Endothelial cell of umbilical vein (primary cell): ENCODE measurements at regions not wholly inside any gene's neighbourhood (a gene's known extent, or its start where the extent isn't known, plus 50 kb on each side); places are given as distances from the start of the nearest gene placed in this dataset.

Experiments used
- BruUV-seq: library from RNA; stranded (reverse); fragments of 400-500 nt; replicated peaks from 2 replicates; lab custom pipeline; 2021; lab: Mats Ljungman, UMichigan
- CTCF ChIA-PET: fragments of 300-600, 350-600 bp; sonication (Branson Sonifier 250); formaldehyde crosslinking; loops from one replicate; lab custom pipeline; 2021; ENCODE audit warnings: antibody characterized with exemption, inconsistent platforms; lab: Charles Lee
- POLR2A ChIA-PET: fragments of 300-600, 350-600 bp; sonication (Branson Sonifier 250); formaldehyde crosslinking; loops from one replicate; lab custom pipeline; 2021; ENCODE audit warnings: antibody characterized with exemption, inconsistent platforms; lab: Charles Lee
- DNase-seq: peaks from one replicate; pipeline ENCODE4 v3.0.0-alpha.2; 2011; ENCODE audit warnings: low read depth, low spot score
- FAIRE-seq: peaks from 2 replicates; lab custom pipeline; 2011; peaks lifted over from hg19 to GRCh38; lab: Jason Lieb, UNC
- H2AFZ ChIP-seq: 2 replicates; pipeline ENCODE4 v1.6.0; 2012; ENCODE audit warnings: low read depth, low read length, control low read depth, inconsistent platforms
- H3K27ac ChIP-seq: 2 replicates; pipeline ENCODE4 v1.5.1; 2011; ENCODE audit warnings: low read depth, mild to moderate bottlenecking, control low read depth, low read length, moderate library complexity; ENCODE audit not compliant: insufficient read depth
- H3K27me3 ChIP-seq, 2 experiments: 2 replicates each; pipeline versions ENCODE4 v1.6.0 to v1.6.1; 2011; ENCODE audit warnings: low read length in 2 of 2, mixed read lengths in 1 of 2; ENCODE audit not compliant: control insufficient read depth in 2 of 2, insufficient read depth in 2 of 2
- H3K36me3 ChIP-seq, 2 experiments: 2 replicates in 1 of 2; 3 replicates in 1 of 2; pipeline ENCODE4 v1.5.1; 2011; ENCODE audit warnings: low read length in 2 of 2, mild to moderate bottlenecking in 1 of 2, moderate library complexity in 1 of 2; ENCODE audit not compliant: control insufficient read depth in 2 of 2, insufficient read depth in 2 of 2; ENCODE audit errors: extremely low read depth in 1 of 2
- H3K4me1 ChIP-seq: 3 replicates; pipeline ENCODE4 v1.5.1; 2011; ENCODE audit warnings: mild to moderate bottlenecking, low read length; ENCODE audit not compliant: control insufficient read depth, insufficient read depth; ENCODE audit errors: extremely low read depth
- H3K4me2 ChIP-seq: 2 replicates; pipeline ENCODE4 v1.6.1; 2011; ENCODE audit warnings: low read length, control low read depth, mixed read lengths; ENCODE audit not compliant: insufficient read depth
- H3K4me3 ChIP-seq, 3 experiments: fragments of 200-600 bp in 1 of 3; sonication (generic), shearing (Covaris generic) in 1 of 3; replicated peaks in 1 of 3; 2 replicates each; pipeline ENCODE4 v1.5.1; 2011 to 2016; ENCODE audit warnings: control low read depth in 3 of 3, low read length in 3 of 3, mild to moderate bottlenecking in 2 of 3, inconsistent platforms in 1 of 3, low read depth in 1 of 3, moderate library complexity in 1 of 3; ENCODE audit not compliant: insufficient read depth in 1 of 3
- H3K79me2 ChIP-seq: 2 replicates; pipeline ENCODE4 v1.6.0; 2012; ENCODE audit warnings: low read length, inconsistent platforms; ENCODE audit not compliant: control insufficient read depth, insufficient read depth
- H3K9ac ChIP-seq: replicated peaks from 2 replicates; pipeline ENCODE3; 2011; ENCODE audit warnings: low read length, control low read depth; ENCODE audit not compliant: insufficient read depth; ENCODE audit errors: extremely low read depth
- H3K9me1 ChIP-seq: replicated peaks from 3 replicates; pipeline ENCODE4 v1.6.0; 2011; ENCODE audit warnings: mild to moderate bottlenecking, low read length; ENCODE audit not compliant: control insufficient read depth, insufficient read depth; ENCODE audit errors: extremely low read depth
- H3K9me3 ChIP-seq: replicated peaks from 2 replicates; pipeline ENCODE4 v1.5.1; 2012; ENCODE audit warnings: low read length, inconsistent platforms; ENCODE audit not compliant: control insufficient read depth, insufficient read depth
- H4K20me1 ChIP-seq: replicated peaks from 2 replicates; pipeline ENCODE3; 2011; ENCODE audit warnings: mild to moderate bottlenecking, low read length; ENCODE audit not compliant: control insufficient read depth, insufficient read depth; ENCODE audit errors: extremely low read depth
- CTCF ChIP-seq, 2 donors: IDR thresholded peaks; 1 replicate in 1 of 2; 2 replicates in 1 of 2; pipeline ENCODE4 v1.5.1; 2011; ENCODE audit warnings: low read length in 2 of 2, mild to moderate bottlenecking in 2 of 2, moderate library complexity in 2 of 2, control low read depth in 1 of 2, inconsistent platforms in 1 of 2, low read depth in 1 of 2; ENCODE audit not compliant: insufficient read depth in 1 of 2; ENCODE audit errors: extremely low read depth in 1 of 2
- EZH2 ChIP-seq: IDR thresholded peaks from 2 replicates; pipeline ENCODE4 v1.6.1; 2012; ENCODE audit warnings: borderline replicate concordance, low read depth, mild to moderate bottlenecking, moderate library complexity, low read length, inconsistent platforms; ENCODE audit not compliant: severe bottlenecking
- FOS ChIP-seq: IDR thresholded peaks from 2 replicates; pipeline ENCODE4 v1.6.1; 2011; ENCODE audit warnings: mild to moderate bottlenecking, low read length, moderate library complexity, borderline replicate concordance; ENCODE audit not compliant: insufficient read depth
- GATA2 ChIP-seq: IDR thresholded peaks from 2 replicates; pipeline ENCODE4 v1.7.0; 2011; ENCODE audit warnings: low read depth, mild to moderate bottlenecking, moderate library complexity, mixed read lengths, low read length; ENCODE audit not compliant: insufficient read length, insufficient read depth
- JUN ChIP-seq: IDR thresholded peaks from 2 replicates; pipeline ENCODE4 v1.6.1; 2011; ENCODE audit warnings: borderline replicate concordance, low read depth; ENCODE audit not compliant: insufficient read length, insufficient read depth
- MAX ChIP-seq: IDR thresholded peaks from 2 replicates; pipeline ENCODE4 v1.6.1; 2011; ENCODE audit not compliant: insufficient read depth, insufficient read length
- MYC ChIP-seq: IDR thresholded peaks from one replicate; pipeline ENCODE4 v1.6.1; 2011; ENCODE audit warnings: mild to moderate bottlenecking, low read depth, low read length
- POLR2A ChIP-seq: IDR thresholded peaks from 2 replicates; pipeline ENCODE4 v1.6.1; 2012; ENCODE audit warnings: low read depth, mild to moderate bottlenecking, control low read depth, low read length
- POLR2AphosphoS5 ChIP-seq: IDR thresholded peaks from 2 replicates; pipeline ENCODE4 v1.6.1; 2012; ENCODE audit warnings: low read depth, mild to moderate bottlenecking, control low read depth, low read length, moderate library complexity; ENCODE audit not compliant: insufficient read depth
- dilution Hi-C: fragments of 300-500 bp; cut with MboI; formaldehyde crosslinking; loops from one replicate; pipeline ENCODE4 v1.15.0; 2019; ENCODE audit warnings: low sequenced_read_pairs; ENCODE audit not compliant: extremely low pct_ligation_motif_present
- intact Hi-C: fragments of 100-400 bp; cut with micrococcal nuclease; formaldehyde crosslinking; loops from one replicate; pipeline ENCODE4 v1.10.0; 2022

- FAIRE-seq: peak; percentile 24
- dilution Hi-C loops (no loop called here), intact Hi-C loops (no loop called here)
- no peak overlapping the region for H2AFZ ChIP-seq
- H3K79me2 ChIP-seq: no peaks in the 10 kb centered on the region
- no peak overlapping the region for H3K27ac ChIP-seq
- no peak for DNase-seq
- TF ChIP-seq POLR2A: no peak
- no peak for TF ChIP-seq GATA2
- TF ChIP-seq FOS: no peak
- no peak for TF ChIP-seq JUN
- TF ChIP-seq MAX: no peak
- TF ChIP-seq POLR2AphosphoS5: no peak
- no peak for TF ChIP-seq EZH2
- TF ChIP-seq CTCF (IDR thresholded peaks at IDR 0.05; ENCODE audit: extremely low read depth in 1 of 2, insufficient read depth in 1 of 2, low read depth in 1 of 2, low read length in 2 of 2): no peak
- TF ChIP-seq MYC: no peak
- H3K9me1 ChIP-seq: no peaks in the 10 kb centered on the region
- no peaks in the 10 kb centered on the region for H3K27me3 ChIP-seq
- H3K4me2 ChIP-seq: peak overlapping the region; percentile 13
- peaks cover 17% of the 10 kb centered on the region for H3K4me1 ChIP-seq
- H3K9me3 ChIP-seq: no peaks in the 10 kb centered on the region
- no TSS peak for BruUV-seq
- H4K20me1 ChIP-seq: no peaks in the 10 kb centered on the region
- H3K9ac ChIP-seq: no peak overlapping the region
- POLR2A ChIA-PET: no interaction called here
- CTCF ChIA-PET: interaction anchor here (0.6 kb wide), 1 partner anchor 38 kb away, joined by 4 read pairs; no protein-coding TSS in a partner anchor
- H3K4me3 ChIP-seq: no peak overlapping the region
- peaks cover 11 to 17% of the 10 kb centered on the region in 2 experiments for H3K36me3 ChIP-seq
Measured at GRCh38 chr2:215740071-215740470, 273.3 kb downstream of the MREG start.
